Mucosa of gallbladder (tissue), 1 donor: ENCODE measurements at regions not wholly inside any gene's neighbourhood (a gene's known extent, or its start where the extent isn't known, plus 50 kb on each side); places are given as distances from the start of the nearest gene placed in this dataset.
"Not testable (repeated sequence)": the region's sequence is repeated elsewhere in the genome, so short reads cannot be mapped to it uniquely, and the experiment has no call there.

ENCODE experiments used
- DNase-seq: peaks from one replicate; pipeline ENCODE4 v3.0.0-alpha.2; 2020; ENCODE audit warnings: low spot score
- donor health status: DM: no; HTN: no; CAD: no.

DNA sequence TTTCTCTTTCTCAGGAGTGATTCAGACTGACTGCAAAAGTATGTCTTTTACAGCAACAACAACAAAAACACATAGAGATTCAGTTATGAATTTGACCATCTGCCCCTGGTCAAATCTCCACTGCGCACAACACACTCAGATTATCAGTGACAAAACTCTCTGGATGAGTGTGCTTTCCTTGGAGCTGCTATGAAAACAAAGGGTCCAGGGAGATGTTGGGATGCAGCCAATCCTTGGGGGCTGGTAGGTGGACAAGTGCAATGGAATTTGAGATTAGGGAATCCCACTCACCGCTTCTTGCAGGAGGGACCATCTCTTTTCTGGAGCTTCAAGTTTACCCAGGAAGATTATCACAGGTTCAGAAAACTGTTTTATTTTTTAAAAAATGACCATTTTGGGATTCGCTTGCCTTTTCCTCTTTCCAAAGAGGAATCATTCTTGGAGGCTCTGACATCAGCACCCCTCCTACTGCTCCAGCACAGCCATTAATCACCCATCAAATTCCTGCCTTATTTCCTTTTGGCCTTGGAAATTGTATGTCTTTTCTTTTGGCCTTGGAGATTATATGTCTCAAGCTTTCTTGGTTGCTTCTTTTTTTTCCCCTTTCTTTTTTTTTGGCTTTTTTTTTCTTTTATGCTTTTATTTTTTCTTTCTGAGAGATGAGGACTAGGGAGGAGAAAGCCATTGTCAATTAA is 311.8 kb downstream of the TSHZ3 start:
- no peak for DNase-seq

DNA sequence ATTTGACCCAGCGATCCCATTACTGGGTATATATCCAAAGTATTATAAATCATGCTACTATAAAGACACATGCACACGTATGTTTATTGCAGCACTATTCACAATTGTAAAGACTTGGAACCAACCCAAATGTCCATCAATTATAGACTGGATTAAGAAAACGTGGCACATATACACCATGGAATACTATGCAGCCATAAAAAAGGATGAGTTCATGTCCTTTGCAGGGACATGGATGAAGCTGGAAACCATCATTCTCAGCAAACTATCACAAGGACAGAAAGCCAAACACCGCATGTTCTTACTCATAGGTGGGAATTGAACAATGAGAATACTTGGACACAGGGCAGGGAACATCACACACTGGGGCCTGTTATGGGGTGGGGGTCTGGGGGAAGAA is 317.8 kb downstream of the TSHZ3 start:
- DNase-seq = not testable (repeated sequence)

DNA sequence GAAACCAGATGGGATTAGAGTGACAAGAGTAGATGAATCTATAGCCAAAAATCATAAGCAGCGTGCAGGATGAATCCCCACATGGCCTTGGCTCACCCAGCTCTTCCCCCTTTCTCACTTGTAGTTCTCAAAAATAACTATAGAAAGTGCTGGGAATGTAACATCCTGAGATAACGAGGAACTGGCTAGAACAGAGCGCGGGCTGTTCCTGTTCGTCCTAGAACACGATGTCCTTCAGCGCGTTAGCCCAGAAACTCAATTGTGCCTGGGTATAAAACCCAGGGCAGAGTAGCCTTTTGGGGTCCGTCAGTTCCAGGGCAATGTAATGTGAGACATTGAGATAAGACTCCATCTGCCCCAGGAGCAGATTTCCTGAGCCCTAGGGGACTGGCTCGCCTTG is 326.2 kb downstream of the TSHZ3 start:
- no peak for DNase-seq

DNA sequence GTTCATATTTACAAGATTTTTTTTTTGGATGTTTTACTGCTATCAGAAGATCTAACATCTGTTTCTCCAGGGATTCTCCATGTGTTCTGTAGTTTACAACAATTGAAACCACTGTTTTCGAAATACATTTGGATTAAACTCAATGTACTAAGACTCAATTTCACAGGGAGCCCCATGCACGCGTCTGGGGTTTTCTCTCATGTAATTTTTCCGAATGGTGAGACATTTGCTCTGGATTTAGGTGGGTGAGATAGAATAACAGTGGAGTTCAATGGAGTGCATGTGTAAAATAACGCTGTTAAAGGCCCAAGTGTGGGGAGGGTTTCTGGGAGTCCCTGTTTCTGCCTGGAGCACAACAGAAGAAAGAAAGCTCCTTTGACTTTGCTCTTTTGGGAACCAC is 330.3 kb downstream of the TSHZ3 start:
- DNase-seq = no peak

GRCh38 chr19:31015778-31016177 is 333.5 kb downstream of the TSHZ3 start:
- DNase-seq = no peak

- no peak for DNase-seq
Measured at GRCh38 chr19:31014668-31015067, 334.6 kb downstream of the TSHZ3 start.

DNA sequence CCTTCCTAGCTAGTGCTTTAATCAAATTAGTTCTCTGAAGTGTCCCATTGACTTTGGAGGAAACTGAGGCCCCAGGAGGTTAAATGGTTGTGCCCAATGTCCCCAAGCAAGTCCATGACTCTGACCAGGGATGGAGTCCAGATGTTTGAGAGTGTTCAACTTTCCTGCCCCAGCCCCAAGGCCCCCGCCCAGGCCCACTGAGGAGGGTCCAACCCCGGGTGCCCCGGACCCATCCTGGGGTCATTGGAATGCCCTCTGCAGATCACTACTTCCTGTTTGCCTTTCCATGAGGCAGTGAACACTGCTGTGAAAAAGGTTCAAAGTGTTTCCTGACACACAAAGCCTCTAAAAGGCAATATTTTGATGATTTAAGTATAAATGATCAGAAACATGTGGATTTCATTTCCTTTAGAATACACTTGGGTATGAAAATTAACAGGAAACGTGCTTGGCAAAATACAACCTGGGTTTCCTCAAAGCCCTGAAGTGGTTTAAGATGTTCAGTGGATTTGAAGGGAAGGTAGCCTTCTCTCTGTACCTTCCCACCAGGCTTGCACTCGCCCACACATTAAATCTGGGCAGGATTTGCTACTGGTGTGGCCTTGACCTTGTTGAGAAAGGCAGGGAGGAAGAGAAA is 335.7 kb downstream of the TSHZ3 start:
- DNase-seq = no peak

GRCh38 chr19:31002518-31003244 is 346.6 kb downstream of the TSHZ3 start:
- DNase-seq = no peak

GRCh38 chr19:31001991-31002390 is 347.2 kb downstream of the TSHZ3 start:
- DNase-seq = no peak

DNA sequence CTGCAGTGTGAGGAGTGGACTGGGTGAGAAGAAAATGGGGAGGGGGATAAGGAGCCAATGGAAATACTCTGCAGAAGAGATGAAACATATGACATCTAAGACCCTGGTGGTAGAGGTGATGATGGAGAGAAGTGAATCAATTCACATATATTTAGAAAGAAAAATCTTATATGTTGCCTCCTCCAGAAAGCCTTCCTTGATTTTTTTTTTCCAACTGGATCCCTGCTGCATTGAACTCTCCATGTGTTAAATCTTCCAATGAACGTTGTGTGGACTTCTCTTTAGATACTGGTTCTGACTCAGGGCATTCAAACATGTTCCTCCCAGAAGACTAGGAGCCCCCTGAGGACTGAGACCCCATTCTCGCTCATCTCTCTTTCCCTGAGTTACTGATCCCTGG is 348.3 kb downstream of the TSHZ3 start:
- DNase-seq = no peak

DNA sequence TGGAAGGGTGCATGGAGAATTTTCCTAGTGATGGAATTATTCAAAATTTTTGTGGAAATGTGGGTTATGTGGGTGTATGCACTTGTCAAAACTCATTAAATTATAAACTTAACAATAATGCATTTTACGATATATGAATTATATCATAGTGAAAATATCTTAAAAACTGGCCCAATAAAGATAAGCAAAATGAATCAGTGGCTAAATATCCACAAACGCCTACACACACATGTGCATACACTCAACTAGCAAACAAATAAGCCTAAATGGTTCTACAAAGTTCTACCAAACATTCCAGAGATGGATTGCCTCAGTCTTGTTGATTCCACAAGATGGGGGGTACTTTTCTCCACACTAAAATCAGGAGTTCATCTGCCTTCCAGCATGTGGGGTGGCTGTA is 349.5 kb downstream of the TSHZ3 start:
- DNase-seq = no peak

GRCh38 chr19:30997222-30997621 is 352.0 kb downstream of the TSHZ3 start:
- no peak for DNase-seq

DNA sequence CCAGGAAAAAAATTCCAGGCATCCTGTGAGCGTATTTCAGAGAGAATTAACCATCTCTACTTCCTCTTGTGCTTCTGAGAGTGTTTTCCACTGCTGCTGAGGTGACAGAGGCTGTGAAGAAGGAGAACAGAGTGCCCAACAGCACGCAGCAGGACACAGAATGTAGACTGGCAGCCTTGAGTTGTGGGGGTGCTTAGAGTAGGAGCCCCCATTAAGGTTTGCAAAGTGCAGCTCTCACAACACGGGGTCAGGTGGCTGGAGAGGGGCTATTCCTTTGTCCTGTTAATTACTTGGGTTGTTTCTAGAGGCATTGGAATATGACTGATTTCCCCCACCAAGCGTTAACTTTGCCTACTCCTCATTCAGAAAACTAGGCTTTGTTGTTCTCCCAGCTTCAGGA is 370.6 kb downstream of the TSHZ3 start:
- DNase-seq = no peak

DNA sequence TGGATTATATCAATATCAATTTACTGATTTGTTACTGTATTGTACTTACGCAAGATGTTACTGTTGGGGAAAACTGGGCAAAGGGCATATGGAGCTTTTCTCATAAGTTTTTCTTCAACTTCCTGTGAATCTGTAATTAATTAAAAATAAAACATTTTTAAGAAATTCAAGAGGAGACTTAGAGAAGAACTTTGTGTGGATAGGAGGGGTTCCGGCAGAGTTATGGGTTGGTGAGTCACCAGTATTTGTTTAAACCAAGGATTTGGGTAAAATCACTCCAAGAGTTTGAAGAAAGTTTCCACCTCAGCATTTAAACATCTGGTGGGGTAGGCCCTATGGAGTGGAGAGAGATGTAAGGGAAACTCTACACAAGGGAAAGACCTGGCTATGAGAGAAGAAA is 379.6 kb downstream of the TSHZ3 start:
- DNase-seq = no peak

GRCh38 chr19:30968841-30969399 is 380.3 kb downstream of the TSHZ3 start:
- DNase-seq = no peak

DNA sequence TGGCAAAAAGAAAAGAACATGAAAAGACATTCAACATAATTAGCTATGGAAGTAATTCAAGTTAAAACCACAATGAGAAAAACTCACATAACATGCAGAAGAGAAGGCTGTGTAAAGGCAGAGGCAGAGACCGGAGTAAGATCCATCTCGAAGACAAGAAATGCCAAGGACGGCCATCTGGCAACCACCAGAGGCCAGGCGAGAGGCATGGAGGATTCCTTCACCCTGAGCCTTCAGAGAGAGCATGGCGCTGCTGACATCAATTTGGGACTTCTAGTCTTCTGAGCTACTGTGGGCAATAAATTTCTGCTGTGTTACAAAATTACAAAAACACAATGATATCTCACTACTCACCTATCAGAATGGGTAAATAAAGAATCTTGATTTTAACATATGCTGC is 381.0 kb downstream of the TSHZ3 start:
- DNase-seq = no peak

DNA sequence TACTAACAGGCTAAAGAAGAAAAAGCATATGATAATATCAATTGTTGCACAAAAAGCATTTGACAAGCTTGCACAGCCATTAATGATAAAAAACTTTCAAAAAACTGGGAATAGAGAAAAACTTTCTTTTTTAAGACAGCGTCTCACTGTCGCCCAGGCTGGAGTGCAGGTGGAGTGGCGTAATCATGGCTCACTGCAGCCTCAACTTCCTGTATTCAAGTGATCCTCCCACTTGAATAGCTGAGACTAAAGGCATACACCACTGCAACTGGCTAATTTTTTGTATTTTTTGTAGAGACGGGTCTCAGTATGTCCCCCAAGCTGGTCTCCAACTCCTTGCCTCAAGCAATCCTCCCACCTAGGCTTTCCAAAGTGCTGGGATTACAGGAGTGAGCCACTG is 382.8 kb downstream of the TSHZ3 start:
- DNase-seq = no peak

GRCh38 chr19:30959011-30959410 is 390.2 kb downstream of the TSHZ3 start:
- DNase-seq = no peak

GRCh38 chr19:30955112-30956104 is 393.8 kb downstream of the TSHZ3 start:
- DNase-seq = no peak

- not testable (repeated sequence) for DNase-seq
Measured at GRCh38 chr19:30944276-30944932, 404.8 kb downstream of the TSHZ3 start.
